DOHH2 (cell line): ENCODE measurements at regions not wholly inside any gene's neighbourhood (a gene's known extent, or its start where the extent isn't known, plus 50 kb on each side); places are given as distances from the start of the nearest gene placed in this dataset.

ENCODE experiments used
- H3F3A ChIP-seq: fragments of 200-600 bp; sonication (generic), shearing (Covaris generic); 2 replicates; pipeline ENCODE4 v1.6.0; 2016; ENCODE audit warnings: antibody characterized with exemption, mild to moderate bottlenecking; ENCODE audit not compliant: control insufficient read depth, insufficient read depth
- H3K27ac ChIP-seq: fragments of 200-600 bp; sonication (generic); 2 replicates; pipeline ENCODE4 v1.5.1; 2014; ENCODE audit warnings: low read depth, mild to moderate bottlenecking, low read length, moderate library complexity
- H3K27me3 ChIP-seq: fragments of 200-600 bp; sonication (generic); 2 replicates; pipeline ENCODE4 v1.6.1; 2014; ENCODE audit warnings: mild to moderate bottlenecking, low read length, mixed read lengths; ENCODE audit not compliant: control insufficient read depth
- H3K36me3 ChIP-seq: fragments of 200-600 bp; sonication (generic); 2 replicates; pipeline ENCODE4 v1.6.1; 2014; ENCODE audit warnings: mild to moderate bottlenecking, low read length, moderate library complexity, mixed read lengths; ENCODE audit not compliant: control insufficient read depth
- H3K4me1 ChIP-seq: fragments of 200-600 bp; sonication (generic); 2 replicates; pipeline ENCODE4 v1.6.1; 2014; ENCODE audit warnings: mild to moderate bottlenecking, low read length, mixed read lengths; ENCODE audit not compliant: control insufficient read depth
- H3K4me2 ChIP-seq: fragments of 200-600 bp; sonication (generic); 2 replicates; pipeline ENCODE4 v1.6.0; 2014; ENCODE audit warnings: mild to moderate bottlenecking, low read length, moderate library complexity
- H3K4me3 ChIP-seq: fragments of 200-600 bp; sonication (generic); 2 replicates; pipeline ENCODE4 v1.5.1; 2014; ENCODE audit warnings: mild to moderate bottlenecking, low read length, mixed read lengths
- H3K79me2 ChIP-seq: fragments of 200-600 bp; sonication (generic); 2 replicates; pipeline ENCODE4 v1.6.1; 2014; ENCODE audit warnings: mild to moderate bottlenecking, low read length, mixed read lengths; ENCODE audit not compliant: control insufficient read depth
- H3K9me2 ChIP-seq: fragments of 200-600 bp; sonication (generic); replicated peaks from 2 replicates; pipeline ENCODE4 v1.6.1; 2014; ENCODE audit warnings: mild to moderate bottlenecking, low read length, mixed read lengths; ENCODE audit not compliant: control insufficient read depth
- H3K9me3 ChIP-seq: fragments of 200-600 bp; sonication (generic); 2 replicates; pipeline ENCODE4 v1.6.1; 2014; ENCODE audit warnings: antibody characterized with exemption, low read length, mixed read lengths; ENCODE audit not compliant: control insufficient read depth, insufficient read depth
- H4K20me1 ChIP-seq: fragments of 200-600 bp; sonication (generic); 2 replicates; pipeline ENCODE4 v1.6.0; 2014; ENCODE audit warnings: low read depth, mild to moderate bottlenecking, antibody characterized with exemption, low read length, moderate library complexity; ENCODE audit not compliant: control insufficient read depth, insufficient read depth
- CTCF ChIP-seq: fragments of 200-600 bp; sonication (generic); IDR thresholded peaks from one replicate; pipeline ENCODE4 v1.5.1; 2014; ENCODE audit warnings: antibody characterized with exemption, mild to moderate bottlenecking, low read depth, low read length; ENCODE audit not compliant: poor library complexity, severe bottlenecking
- EZH2phosphoT487 ChIP-seq: fragments of 200-600 bp; sonication (generic); IDR thresholded peaks from 2 replicates; pipeline ENCODE4 v1.6.1; 2017; ENCODE audit warnings: borderline replicate concordance, mild to moderate bottlenecking, antibody characterized with exemption, low read length, moderate library complexity, mixed read lengths

GRCh38 chr5:14032918-14033317 is 88.4 kb upstream of the DNAH5 start:
- no peak overlapping the region for H3K4me2 ChIP-seq
- no peaks in the 10 kb centered on the region for H3K9me2 ChIP-seq
- no peaks in the 10 kb centered on the region for H4K20me1 ChIP-seq
- TF ChIP-seq CTCF, result no peak
- no peak for TF ChIP-seq EZH2phosphoT487
- no peak overlapping the region for H3K4me3 ChIP-seq
- no peaks in the 10 kb centered on the region for H3K4me1 ChIP-seq
- H3F3A ChIP-seq, result no peaks in the 10 kb centered on the region
- H3K9me3 ChIP-seq, result no peaks in the 10 kb centered on the region
- no peaks in the 10 kb centered on the region for H3K36me3 ChIP-seq
- peaks cover 26% of the 10 kb centered on the region for H3K27me3 ChIP-seq
- no peaks in the 10 kb centered on the region for H3K79me2 ChIP-seq
- no peak overlapping the region for H3K27ac ChIP-seq

- Histone ChIP-seq H3K36me3 (no peaks in the 10 kb centered on the region), H3K79me2 (no peaks in the 10 kb centered on the region), H3K4me3 (no peak overlapping the region), H4K20me1 (no peaks in the 10 kb centered on the region), H3K4me2 (no peak overlapping the region), H3K9me2 (no peaks in the 10 kb centered on the region), H3K9me3 (no peaks in the 10 kb centered on the region), H3K4me1 (no peaks in the 10 kb centered on the region), H3F3A (no peaks in the 10 kb centered on the region), H3K27ac (no peak overlapping the region), H3K27me3 (0 out of 2 replicates have a peak, but pooled peaks cover 11% of the 10 kb centered on the region)
- no peak for TF ChIP-seq EZH2phosphoT487
- TF ChIP-seq CTCF, result no peak
Observed at GRCh38 chr5:14028938-14029584, 84.6 kb upstream of the DNAH5 start.

GRCh38 chr5:14028188-14028587 is 83.7 kb upstream of the DNAH5 start:
- Histone ChIP-seq H3K9me2 (no peaks in the 10 kb centered on the region), H3K27me3 (0 out of 2 replicates have a peak, but pooled peaks cover 8% of the 10 kb centered on the region), H3K36me3 (no peaks in the 10 kb centered on the region)

More at GRCh38 chr5:14028188-14028587, 83.7 kb upstream of the DNAH5 start:
- Histone ChIP-seq H3K27ac (no peak overlapping the region), H3K79me2 (no peaks in the 10 kb centered on the region), H3K4me3 (no peak overlapping the region), H3K4me2 (no peak overlapping the region), H3K9me3 (no peaks in the 10 kb centered on the region), H3F3A (no peaks in the 10 kb centered on the region), H3K4me1 (no peaks in the 10 kb centered on the region), H4K20me1 (no peaks in the 10 kb centered on the region)
- no peak for TF ChIP-seq CTCF
- TF ChIP-seq EZH2phosphoT487, result no peak
